SK-N-SH (cell line): ENCODE measurements at regions not wholly inside any gene's neighbourhood (a gene's known extent, or its start where the extent isn't known, plus 50 kb on each side); places are given as distances from the start of the nearest gene placed in this dataset.

Experiments
- CTCF ChIA-PET: fragments of 300-600, 350-600 bp; formaldehyde crosslinking; extraction: SDS; loops from one replicate; lab custom pipeline; 2021; lab: Yijun Ruan, JAX
- POLR2A ChIA-PET: fragments of 350-600 bp; sonication (Branson Sonifier 250); formaldehyde crosslinking; extraction: SDS; loops from one replicate; lab custom pipeline; 2020; ENCODE audit warnings: antibody characterized with exemption, inconsistent platforms; lab: Yijun Ruan, JAX
- DNase-seq: peaks from one replicate; pipeline ENCODE4 v3.0.0; 2012
- H2AFZ ChIP-seq: fragments of 200-600 bp; sonication (generic); 2 replicates; pipeline ENCODE4 v1.8.1; 2016; ENCODE audit warnings: antibody characterized with exemption, mild to moderate bottlenecking, low read depth
- H3F3A ChIP-seq: fragments of 200-600 bp; sonication (generic); replicated peaks from 2 replicates; pipeline ENCODE3; 2016; ENCODE audit warnings: antibody characterized with exemption, mild to moderate bottlenecking; ENCODE audit not compliant: insufficient read depth
- H3K27ac ChIP-seq, 2 experiments: fragments of 200-500 bp in 1 of 2; fragments of 200-600 bp in 1 of 2; sonication (Bioruptor generic) in 1 of 2; sonication (generic), shearing (Covaris generic) in 1 of 2; 2 replicates each; pipeline versions ENCODE4 v1.5.1 to v1.6.1; 2014 to 2016; ENCODE audit warnings: low read depth in 2 of 2, inconsistent platforms in 1 of 2, low read length in 1 of 2, mild to moderate bottlenecking in 1 of 2, mixed read lengths in 1 of 2
- H3K27me3 ChIP-seq: fragments of 200-600 bp; sonication (generic), shearing (Covaris generic); 2 replicates; pipeline ENCODE4 v1.6.1; 2016; ENCODE audit warnings: mixed run types; ENCODE audit not compliant: insufficient read depth
- H3K36me3 ChIP-seq, 2 experiments: fragments of 200-500 bp in 1 of 2; fragments of 200-600 bp in 1 of 2; sonication (Bioruptor generic) in 1 of 2; sonication (generic) in 1 of 2; replicated peaks in 1 of 2; 2 replicates each; pipeline versions ENCODE3 to v1.5.1; 2014 to 2016; ENCODE audit warnings: low read length in 1 of 2, mild to moderate bottlenecking in 1 of 2; ENCODE audit not compliant: insufficient read depth in 2 of 2, control insufficient read depth in 1 of 2
- H3K4me1 ChIP-seq, 2 experiments: fragments of 200-500 bp in 1 of 2; fragments of 200-600 bp in 1 of 2; sonication (Bioruptor generic) in 1 of 2; sonication (generic), shearing (Covaris generic) in 1 of 2; 2 replicates each; pipeline versions ENCODE4 v1.5.1 to v1.6.1; 2014 to 2016; ENCODE audit warnings: low read depth in 1 of 2, low read length in 1 of 2, mixed run types in 1 of 2; ENCODE audit not compliant: insufficient read depth in 2 of 2, control insufficient read depth in 1 of 2
- H3K4me2 ChIP-seq: fragments of 200-600 bp; sonication (generic), shearing (Covaris generic); 2 replicates; pipeline ENCODE4 v1.6.1; 2017; ENCODE audit warnings: mixed run types
- H3K4me3 ChIP-seq, 2 experiments: fragments of 200-500 bp in 1 of 2; fragments of 200-600 bp in 1 of 2; sonication (Bioruptor generic) in 1 of 2; sonication (generic), shearing (Covaris generic) in 1 of 2; 2 replicates each; pipeline versions ENCODE4 v1.5.1 to v1.8.1; 2014 to 2016; ENCODE audit warnings: low read depth in 2 of 2, inconsistent platforms in 1 of 2, low read length in 1 of 2, mild to moderate bottlenecking in 1 of 2, mixed read lengths in 1 of 2, moderate library complexity in 1 of 2
- H3K79me2 ChIP-seq: fragments of 200-600 bp; sonication (generic); 2 replicates; pipeline ENCODE4 v1.8.1; 2017; ENCODE audit warnings: mild to moderate bottlenecking; ENCODE audit not compliant: insufficient read depth
- H3K9ac ChIP-seq: fragments of 200-600 bp; sonication (generic); 2 replicates; pipeline ENCODE4 v1.6.1; 2017; ENCODE audit warnings: mixed run types
- H3K9me2 ChIP-seq: fragments of 200-600 bp; sonication (generic); 2 replicates; pipeline ENCODE4 v1.6.1; 2017; ENCODE audit warnings: mixed run types
- H3K9me3 ChIP-seq: fragments of 200-600 bp; sonication (generic); 2 replicates; pipeline ENCODE4 v1.6.1; 2017; ENCODE audit warnings: mixed run types, mild to moderate bottlenecking, moderate library complexity
- H4K20me1 ChIP-seq: fragments of 200-600 bp; sonication (generic); 2 replicates; pipeline ENCODE4 v1.6.1; 2017; ENCODE audit warnings: mild to moderate bottlenecking, mixed run types; ENCODE audit not compliant: insufficient read depth
- ELF1 ChIP-seq: IDR thresholded peaks from 2 replicates; pipeline ENCODE4 v1.4.0; 2012
- EP300 ChIP-seq, 2 experiments: IDR thresholded peaks; 2 replicates each; pipeline versions ENCODE4 v1.4.0 to v1.6.1; 2012; ENCODE audit warnings: borderline replicate concordance in 1 of 2, low read depth in 1 of 2, low read length in 1 of 2
- NFIC ChIP-seq: IDR thresholded peaks from 2 replicates; pipeline ENCODE4 v1.4.0; 2012; ENCODE audit warnings: borderline replicate concordance
- RCOR1 ChIP-seq: fragments of 150-350 bp; IDR thresholded peaks from 2 replicates; pipeline ENCODE4 v1.6.1; 2017; ENCODE audit warnings: antibody characterized with exemption, low read length
- TAF1 ChIP-seq: IDR thresholded peaks from 2 replicates; pipeline ENCODE4 v1.6.1; 2012; ENCODE audit warnings: low read depth, mild to moderate bottlenecking, low read length, moderate library complexity, borderline replicate concordance
- TCF12 ChIP-seq: IDR thresholded peaks from 2 replicates; pipeline ENCODE4 v1.4.0; 2012
- TEAD4 ChIP-seq: IDR thresholded peaks from 2 replicates; pipeline ENCODE4 v1.4.0; 2012; ENCODE audit warnings: mild to moderate bottlenecking, borderline replicate concordance; ENCODE audit not compliant: insufficient read depth
- YY1 ChIP-seq: IDR thresholded peaks from 2 replicates; pipeline ENCODE4 v1.4.0; 2012; ENCODE audit warnings: low read depth, mild to moderate bottlenecking
- TF ChIP-seq, protein P1 (sequence below): IDR thresholded peaks from 2 replicates; pipeline ENCODE4 v1.4.0; 2012; ENCODE audit warnings: low read depth, borderline replicate concordance
- TF ChIP-seq, protein P2 (sequence below): IDR thresholded peaks from 2 replicates; pipeline ENCODE4 v1.4.0; 2012; ENCODE audit warnings: low read depth, borderline replicate concordance
- TF ChIP-seq, protein P3 (sequence below): fragments of 200-600 bp; sonication (generic); IDR thresholded peaks from 2 replicates; pipeline ENCODE4 v1.6.1; 2017; ENCODE audit warnings: antibody characterized with exemption, mild to moderate bottlenecking, moderate library complexity
- TF ChIP-seq, protein P4 (sequence below): fragments of 150-350 bp; IDR thresholded peaks from 2 replicates; pipeline ENCODE4 v1.6.1; 2016; ENCODE audit warnings: mild to moderate bottlenecking, low read depth, low read length
- TF ChIP-seq, protein P5 (sequence below): IDR thresholded peaks from 2 replicates; pipeline ENCODE4; 2012

DNA sequence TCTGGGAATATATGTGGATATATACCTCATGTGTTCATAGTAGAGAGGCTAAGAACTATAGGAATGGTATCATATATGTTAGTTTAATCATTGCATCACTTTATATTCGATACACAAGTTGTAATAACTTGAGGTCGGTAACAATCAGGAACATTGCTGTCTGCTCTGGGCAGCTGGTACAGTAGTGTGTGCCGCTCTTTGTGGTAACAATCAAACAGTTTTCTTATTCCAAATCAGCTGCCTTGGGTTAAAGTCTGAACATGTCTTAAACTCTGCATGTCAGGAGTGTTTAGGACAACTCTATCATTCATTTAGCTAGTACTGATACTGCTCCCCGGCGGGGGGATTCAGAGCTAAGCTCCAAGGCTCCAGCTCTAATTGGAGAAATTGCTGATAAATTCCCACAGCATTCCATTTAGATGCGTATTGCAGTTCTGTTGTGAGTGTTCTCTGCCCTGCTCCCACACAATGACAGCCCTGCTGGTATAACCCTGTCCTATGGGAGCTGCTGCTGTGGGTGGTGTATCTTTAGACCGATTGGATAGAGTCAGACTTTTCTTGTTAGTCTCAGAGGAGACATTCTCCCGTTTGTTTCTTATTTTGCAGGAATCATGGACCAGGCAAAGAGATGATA lies 707.5 kb upstream of the FZD8 start (continued):
- TF ChIP-seq, protein P1, sequence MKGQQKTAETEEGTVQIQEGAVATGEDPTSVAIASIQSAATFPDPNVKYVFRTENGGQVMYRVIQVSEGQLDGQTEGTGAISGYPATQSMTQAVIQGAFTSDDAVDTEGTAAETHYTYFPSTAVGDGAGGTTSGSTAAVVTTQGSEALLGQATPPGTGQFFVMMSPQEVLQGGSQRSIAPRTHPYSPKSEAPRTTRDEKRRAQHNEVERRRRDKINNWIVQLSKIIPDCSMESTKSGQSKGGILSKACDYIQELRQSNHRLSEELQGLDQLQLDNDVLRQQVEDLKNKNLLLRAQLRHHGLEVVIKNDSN, result no peak
- TF ChIP-seq TEAD4 (peak; percentile 64), TAF1 (peak; percentile 24; the same call in 1 of the 2 replicates)
- TF ChIP-seq, protein P2, sequence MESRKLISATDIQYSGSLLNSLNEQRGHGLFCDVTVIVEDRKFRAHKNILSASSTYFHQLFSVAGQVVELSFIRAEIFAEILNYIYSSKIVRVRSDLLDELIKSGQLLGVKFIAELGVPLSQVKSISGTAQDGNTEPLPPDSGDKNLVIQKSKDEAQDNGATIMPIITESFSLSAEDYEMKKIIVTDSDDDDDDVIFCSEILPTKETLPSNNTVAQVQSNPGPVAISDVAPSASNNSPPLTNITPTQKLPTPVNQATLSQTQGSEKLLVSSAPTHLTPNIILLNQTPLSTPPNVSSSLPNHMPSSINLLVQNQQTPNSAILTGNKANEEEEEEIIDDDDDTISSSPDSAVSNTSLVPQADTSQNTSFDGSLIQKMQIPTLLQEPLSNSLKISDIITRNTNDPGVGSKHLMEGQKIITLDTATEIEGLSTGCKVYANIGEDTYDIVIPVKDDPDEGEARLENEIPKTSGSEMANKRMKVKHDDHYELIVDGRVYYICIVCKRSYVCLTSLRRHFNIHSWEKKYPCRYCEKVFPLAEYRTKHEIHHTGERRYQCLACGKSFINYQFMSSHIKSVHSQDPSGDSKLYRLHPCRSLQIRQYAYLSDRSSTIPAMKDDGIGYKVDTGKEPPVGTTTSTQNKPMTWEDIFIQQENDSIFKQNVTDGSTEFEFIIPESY, result no peak
- TF ChIP-seq, protein P3, sequence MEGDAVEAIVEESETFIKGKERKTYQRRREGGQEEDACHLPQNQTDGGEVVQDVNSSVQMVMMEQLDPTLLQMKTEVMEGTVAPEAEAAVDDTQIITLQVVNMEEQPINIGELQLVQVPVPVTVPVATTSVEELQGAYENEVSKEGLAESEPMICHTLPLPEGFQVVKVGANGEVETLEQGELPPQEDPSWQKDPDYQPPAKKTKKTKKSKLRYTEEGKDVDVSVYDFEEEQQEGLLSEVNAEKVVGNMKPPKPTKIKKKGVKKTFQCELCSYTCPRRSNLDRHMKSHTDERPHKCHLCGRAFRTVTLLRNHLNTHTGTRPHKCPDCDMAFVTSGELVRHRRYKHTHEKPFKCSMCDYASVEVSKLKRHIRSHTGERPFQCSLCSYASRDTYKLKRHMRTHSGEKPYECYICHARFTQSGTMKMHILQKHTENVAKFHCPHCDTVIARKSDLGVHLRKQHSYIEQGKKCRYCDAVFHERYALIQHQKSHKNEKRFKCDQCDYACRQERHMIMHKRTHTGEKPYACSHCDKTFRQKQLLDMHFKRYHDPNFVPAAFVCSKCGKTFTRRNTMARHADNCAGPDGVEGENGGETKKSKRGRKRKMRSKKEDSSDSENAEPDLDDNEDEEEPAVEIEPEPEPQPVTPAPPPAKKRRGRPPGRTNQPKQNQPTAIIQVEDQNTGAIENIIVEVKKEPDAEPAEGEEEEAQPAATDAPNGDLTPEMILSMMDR, result no peak; the same call in 1 of the 2 replicates
- TF ChIP-seq, all 33 proteins: peak for 8

DNA sequence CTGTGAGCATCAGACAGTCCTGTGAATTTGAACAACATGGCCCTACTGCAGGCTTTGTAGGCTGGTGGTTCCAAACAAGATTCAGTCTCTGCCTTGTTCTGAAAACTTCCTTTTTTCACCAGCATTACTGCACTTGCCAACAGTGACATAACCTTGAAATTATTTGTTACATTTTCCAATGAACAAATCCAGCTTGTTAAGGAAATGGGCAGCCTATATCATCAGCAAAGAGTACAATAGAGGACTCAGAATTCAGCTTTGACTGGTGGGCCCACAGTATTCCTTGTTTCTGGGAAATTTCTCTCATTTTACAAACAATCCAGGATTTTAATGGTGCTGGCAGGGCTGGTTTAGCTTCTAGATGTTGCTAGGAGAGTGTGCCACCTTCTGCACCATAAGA lies 703.7 kb upstream of the FZD8 start:
- Histone ChIP-seq H3K4me2 (no peak overlapping the region), H3F3A (peaks cover 43% of the 10 kb centered on the region), H3K9me3 (no peaks in the 10 kb centered on the region), H4K20me1 (no peaks in the 10 kb centered on the region), H3K27me3 (no peaks in the 10 kb centered on the region), H3K9ac (no peak overlapping the region), H3K9me2 (no peaks in the 10 kb centered on the region), H2AFZ (no peak overlapping the region; the same call in none of the 2 replicates), H3K79me2 (no peaks in the 10 kb centered on the region), H3K4me3 (no peak overlapping the region), H3K27ac (peak overlapping the region in 1 of 2 experiments; percentile 94; a peak in 2 of 4 replicates), H3K36me3 (no peaks in the 10 kb centered on the region), H3K4me1 (peaks cover 0 to 23% of the 10 kb centered on the region in 2 experiments; a peak in 3 of 4 replicates)
- ChIA-PET CTCF (no interaction called here), POLR2A (no interaction called here)
- TF ChIP-seq TCF12 (peak; percentile 52), EP300 (IDR thresholded peaks at IDR 0.05; ENCODE audit: borderline replicate concordance in 1 of 2, low read depth in 1 of 2, low read length in 1 of 2) (peak in 1 of 2 experiments; percentile 30; a peak in 1 of 4 replicates), ELF1 (no peak), NFIC (peak; percentile 54; the same call in 1 of the 2 replicates), TEAD4 (0 out of 2 replicates have a peak, but pooled peaks have one; percentile 21), RCOR1 (no peak), YY1 (no peak)
- TF ChIP-seq, protein P4, sequence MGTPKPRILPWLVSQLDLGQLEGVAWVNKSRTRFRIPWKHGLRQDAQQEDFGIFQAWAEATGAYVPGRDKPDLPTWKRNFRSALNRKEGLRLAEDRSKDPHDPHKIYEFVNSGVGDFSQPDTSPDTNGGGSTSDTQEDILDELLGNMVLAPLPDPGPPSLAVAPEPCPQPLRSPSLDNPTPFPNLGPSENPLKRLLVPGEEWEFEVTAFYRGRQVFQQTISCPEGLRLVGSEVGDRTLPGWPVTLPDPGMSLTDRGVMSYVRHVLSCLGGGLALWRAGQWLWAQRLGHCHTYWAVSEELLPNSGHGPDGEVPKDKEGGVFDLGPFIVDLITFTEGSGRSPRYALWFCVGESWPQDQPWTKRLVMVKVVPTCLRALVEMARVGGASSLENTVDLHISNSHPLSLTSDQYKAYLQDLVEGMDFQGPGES, result no peak
- TF ChIP-seq, protein P1, result no peak
- TF ChIP-seq, protein P5, sequence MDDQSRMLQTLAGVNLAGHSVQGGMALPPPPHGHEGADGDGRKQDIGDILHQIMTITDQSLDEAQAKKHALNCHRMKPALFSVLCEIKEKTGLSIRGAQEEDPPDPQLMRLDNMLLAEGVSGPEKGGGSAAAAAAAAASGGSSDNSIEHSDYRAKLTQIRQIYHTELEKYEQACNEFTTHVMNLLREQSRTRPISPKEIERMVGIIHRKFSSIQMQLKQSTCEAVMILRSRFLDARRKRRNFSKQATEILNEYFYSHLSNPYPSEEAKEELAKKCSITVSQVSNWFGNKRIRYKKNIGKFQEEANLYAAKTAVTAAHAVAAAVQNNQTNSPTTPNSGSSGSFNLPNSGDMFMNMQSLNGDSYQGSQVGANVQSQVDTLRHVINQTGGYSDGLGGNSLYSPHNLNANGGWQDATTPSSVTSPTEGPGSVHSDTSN, result peak; percentile 9; the same call in 1 of the 2 replicates
- no peak for DNase-seq
